ENCODE measurements at regions not wholly inside any gene's neighbourhood (a gene's known extent, or its start where the extent isn't known, plus 50 kb on each side); places are given as distances from the start of the nearest gene placed in this dataset.

- DNase-seq (ENCODE audit: low spot score), result no peak
Measured at GRCh38 chr2:80703532-80703931, 399.0 kb upstream of the LRRTM1 start.

GRCh38 chr2:80700961-80701360 lies 396.4 kb upstream of the LRRTM1 start:
- no peak for DNase-seq (ENCODE audit: low spot score)

All from umbilical cord (tissue), 1 donor.